ENCODE measurements at regions not wholly inside any gene's neighbourhood (a gene's known extent, or its start where the extent isn't known, plus 50 kb on each side); places are given as distances from the start of the nearest gene placed in this dataset.

- DNase-seq = no peak
- Histone ChIP-seq H3K27ac (ENCODE audit: low read length) (no peak overlapping the region), H3K9me3 (ENCODE audit: control insufficient read depth, low read depth, low read length) (peaks cover 3% of the 10 kb centered on the region), H3K4me1 (ENCODE audit: control insufficient read depth, insufficient read depth, low read length) (no peaks in the 10 kb centered on the region), H3K4me3 (ENCODE audit: low read length) (no peak overlapping the region), H3K27me3 (ENCODE audit: control insufficient read depth, insufficient read depth, low read length) (peaks cover 9% of the 10 kb centered on the region), H3K36me3 (ENCODE audit: control insufficient read depth, insufficient read depth, low read length) (peaks cover 4% of the 10 kb centered on the region)
- WGBS (ENCODE audit: insufficient coverage, low lambda C conversion rate) = 100% methylated on average over 1 of the region's 4 CpGs
Measured at GRCh38 chr6:71421611-71422010, 133.0 kb downstream of the OGFRL1 start.

GRCh38 chr6:71430018-71430417, 141.4 kb downstream of the OGFRL1 start:
- Histone ChIP-seq H3K4me1 (ENCODE audit: control insufficient read depth, insufficient read depth, low read length) (no peaks in the 10 kb centered on the region), H3K27ac (ENCODE audit: low read length) (no peak overlapping the region), H3K36me3 (ENCODE audit: control insufficient read depth, insufficient read depth, low read length) (no peaks in the 10 kb centered on the region), H3K27me3 (ENCODE audit: control insufficient read depth, insufficient read depth, low read length) (peaks cover 12% of the 10 kb centered on the region), H3K9me3 (ENCODE audit: control insufficient read depth, low read depth, low read length) (no peaks in the 10 kb centered on the region), H3K4me3 (ENCODE audit: low read length) (no peak overlapping the region)
- no peak for DNase-seq
- 88% methylated on average over 2 of the region's 3 CpGs for WGBS (ENCODE audit: insufficient coverage, low lambda C conversion rate)

GRCh38 chr6:71433441-71433840, 144.8 kb downstream of the OGFRL1 start:
- Histone ChIP-seq H3K4me3 (ENCODE audit: low read length) (no peak overlapping the region), H3K36me3 (ENCODE audit: control insufficient read depth, insufficient read depth, low read length) (no peaks in the 10 kb centered on the region), H3K27me3 (ENCODE audit: control insufficient read depth, insufficient read depth, low read length) (peaks cover 4% of the 10 kb centered on the region), H3K9me3 (ENCODE audit: control insufficient read depth, low read depth, low read length) (no peaks in the 10 kb centered on the region), H3K27ac (ENCODE audit: low read length) (no peak overlapping the region), H3K4me1 (ENCODE audit: control insufficient read depth, insufficient read depth, low read length) (no peaks in the 10 kb centered on the region)
- DNase-seq = no peak

GRCh38 chr6:71444222-71444621, 155.6 kb downstream of the OGFRL1 start:
- H3K9me3 ChIP-seq (ENCODE audit: control insufficient read depth, low read depth, low read length) = no peaks in the 10 kb centered on the region
- WGBS (ENCODE audit: insufficient coverage, low lambda C conversion rate) = 80% methylated on average over 2 of the region's 4 CpGs

GRCh38 chr6:71446057-71446456, 157.4 kb downstream of the OGFRL1 start:
- H3K27ac ChIP-seq (ENCODE audit: low read length) = no peak overlapping the region
- 100% methylated on average over 1 of the region's 2 CpGs for WGBS (ENCODE audit: insufficient coverage, low lambda C conversion rate)
- no peaks in the 10 kb centered on the region for H3K4me1 ChIP-seq (ENCODE audit: control insufficient read depth, insufficient read depth, low read length)
- no peak overlapping the region for H3K4me3 ChIP-seq (ENCODE audit: low read length)
- DNase-seq = no peak
- H3K27me3 ChIP-seq (ENCODE audit: control insufficient read depth, insufficient read depth, low read length) = no peaks in the 10 kb centered on the region
- H3K9me3 ChIP-seq (ENCODE audit: control insufficient read depth, low read depth, low read length) = no peaks in the 10 kb centered on the region
- H3K36me3 ChIP-seq (ENCODE audit: control insufficient read depth, insufficient read depth, low read length) = no peaks in the 10 kb centered on the region

More at GRCh38 chr6:71444222-71444621, 155.6 kb downstream of the OGFRL1 start:
- Histone ChIP-seq H3K27ac (ENCODE audit: low read length) (no peak overlapping the region), H3K36me3 (ENCODE audit: control insufficient read depth, insufficient read depth, low read length) (no peaks in the 10 kb centered on the region), H3K27me3 (ENCODE audit: control insufficient read depth, insufficient read depth, low read length) (no peaks in the 10 kb centered on the region), H3K4me1 (ENCODE audit: control insufficient read depth, insufficient read depth, low read length) (no peaks in the 10 kb centered on the region), H3K4me3 (ENCODE audit: low read length) (no peak overlapping the region)
- no peak for DNase-seq

GRCh38 chr6:71446470-71446869, 157.9 kb downstream of the OGFRL1 start:
- Histone ChIP-seq H3K4me1 (ENCODE audit: control insufficient read depth, insufficient read depth, low read length) (no peaks in the 10 kb centered on the region), H3K9me3 (ENCODE audit: control insufficient read depth, low read depth, low read length) (no peaks in the 10 kb centered on the region), H3K4me3 (ENCODE audit: low read length) (no peak overlapping the region), H3K36me3 (ENCODE audit: control insufficient read depth, insufficient read depth, low read length) (no peaks in the 10 kb centered on the region), H3K27me3 (ENCODE audit: control insufficient read depth, insufficient read depth, low read length) (no peaks in the 10 kb centered on the region), H3K27ac (ENCODE audit: low read length) (no peak overlapping the region)
- DNase-seq = no peak
- WGBS (ENCODE audit: insufficient coverage, low lambda C conversion rate) = 86% methylated on average over 1 of the region's 4 CpGs

GRCh38 chr6:71452697-71453370, 164.2 kb downstream of the OGFRL1 start:
- Histone ChIP-seq H3K4me3 (ENCODE audit: low read length) (no peak overlapping the region), H3K9me3 (ENCODE audit: control insufficient read depth, low read depth, low read length) (no peaks in the 10 kb centered on the region), H3K36me3 (ENCODE audit: control insufficient read depth, insufficient read depth, low read length) (no peaks in the 10 kb centered on the region), H3K27ac (ENCODE audit: low read length) (no peak overlapping the region), H3K27me3 (ENCODE audit: control insufficient read depth, insufficient read depth, low read length) (no peaks in the 10 kb centered on the region), H3K4me1 (ENCODE audit: control insufficient read depth, insufficient read depth, low read length) (no peaks in the 10 kb centered on the region)
- DNase-seq = no peak
- WGBS (ENCODE audit: insufficient coverage, low lambda C conversion rate) = 83% methylated on average over 5 of the region's 5 CpGs

GRCh38 chr6:71453371-71453706, 164.7 kb downstream of the OGFRL1 start:
- no peaks in the 10 kb centered on the region for H3K9me3 ChIP-seq (ENCODE audit: control insufficient read depth, low read depth, low read length)
- H3K4me3 ChIP-seq (ENCODE audit: low read length) = no peak overlapping the region
- H3K4me1 ChIP-seq (ENCODE audit: control insufficient read depth, insufficient read depth, low read length) = no peaks in the 10 kb centered on the region
- no peaks in the 10 kb centered on the region for H3K27me3 ChIP-seq (ENCODE audit: control insufficient read depth, insufficient read depth, low read length)
- DNase-seq = no peak
- H3K36me3 ChIP-seq (ENCODE audit: control insufficient read depth, insufficient read depth, low read length) = no peaks in the 10 kb centered on the region
- H3K27ac ChIP-seq (ENCODE audit: low read length) = no peak overlapping the region

GRCh38 chr6:71454056-71454455, 165.4 kb downstream of the OGFRL1 start:
- no CpG with 5 or more reads among the region's 1 CpG for WGBS (ENCODE audit: insufficient coverage, low lambda C conversion rate)
- Histone ChIP-seq H3K4me3 (ENCODE audit: low read length) (no peak overlapping the region), H3K27ac (ENCODE audit: low read length) (no peak overlapping the region), H3K36me3 (ENCODE audit: control insufficient read depth, insufficient read depth, low read length) (no peaks in the 10 kb centered on the region), H3K9me3 (ENCODE audit: control insufficient read depth, low read depth, low read length) (no peaks in the 10 kb centered on the region), H3K27me3 (ENCODE audit: control insufficient read depth, insufficient read depth, low read length) (no peaks in the 10 kb centered on the region), H3K4me1 (ENCODE audit: control insufficient read depth, insufficient read depth, low read length) (no peaks in the 10 kb centered on the region)
- DNase-seq = no peak

GRCh38 chr6:71457929-71458328, 169.3 kb downstream of the OGFRL1 start:
- no peak overlapping the region for H3K27ac ChIP-seq (ENCODE audit: low read length)
- WGBS (ENCODE audit: insufficient coverage, low lambda C conversion rate) = 100% methylated on average over 1 of the region's 1 CpG
- H3K4me3 ChIP-seq (ENCODE audit: low read length) = no peak overlapping the region
- no peaks in the 10 kb centered on the region for H3K9me3 ChIP-seq (ENCODE audit: control insufficient read depth, low read depth, low read length)
- no peaks in the 10 kb centered on the region for H3K36me3 ChIP-seq (ENCODE audit: control insufficient read depth, insufficient read depth, low read length)
- DNase-seq = no peak
- no peaks in the 10 kb centered on the region for H3K27me3 ChIP-seq (ENCODE audit: control insufficient read depth, insufficient read depth, low read length)
- H3K4me1 ChIP-seq (ENCODE audit: control insufficient read depth, insufficient read depth, low read length) = no peaks in the 10 kb centered on the region

GRCh38 chr6:71459162-71459561, 170.6 kb downstream of the OGFRL1 start:
- Histone ChIP-seq H3K4me3 (ENCODE audit: low read length) (no peak overlapping the region), H3K36me3 (ENCODE audit: control insufficient read depth, insufficient read depth, low read length) (no peaks in the 10 kb centered on the region), H3K4me1 (ENCODE audit: control insufficient read depth, insufficient read depth, low read length) (no peaks in the 10 kb centered on the region), H3K27me3 (ENCODE audit: control insufficient read depth, insufficient read depth, low read length) (no peaks in the 10 kb centered on the region), H3K27ac (ENCODE audit: low read length) (no peak overlapping the region), H3K9me3 (ENCODE audit: control insufficient read depth, low read depth, low read length) (no peaks in the 10 kb centered on the region)
- 100% methylated on average over 1 of the region's 2 CpGs for WGBS (ENCODE audit: insufficient coverage, low lambda C conversion rate)
- no peak for DNase-seq
